Osteocyte (in vitro differentiated cells): ENCODE measurements at regions not wholly inside any gene's neighbourhood (a gene's known extent, or its start where the extent isn't known, plus 50 kb on each side); places are given as distances from the start of the nearest gene placed in this dataset.

Experiments used
- DNase-seq: peaks from one replicate; pipeline ENCODE4 v3.0.0; 2021; ENCODE audit warnings: mixed read lengths; ENCODE audit not compliant: unreplicated experiment; ENCODE audit errors: extremely low spot score
- H3K27ac Mint-ChIP-seq: one replicate; pipeline ENCODE4 v1.8.0; 2021; ENCODE audit warnings: mild to moderate bottlenecking, mixed read lengths; ENCODE audit not compliant: unreplicated experiment
- H3K27me3 Mint-ChIP-seq: one replicate; pipeline ENCODE4 v1.8.0; 2021; ENCODE audit warnings: mixed read lengths; ENCODE audit not compliant: unreplicated experiment
- H3K36me3 Mint-ChIP-seq: one replicate; pipeline ENCODE4 v1.8.0; 2021; ENCODE audit warnings: mixed read lengths; ENCODE audit not compliant: unreplicated experiment
- H3K4me1 Mint-ChIP-seq: one replicate; pipeline ENCODE4 v1.8.0; 2021; ENCODE audit warnings: mixed read lengths; ENCODE audit not compliant: unreplicated experiment
- H3K4me3 Mint-ChIP-seq: one replicate; pipeline ENCODE4 v1.8.0; 2021; ENCODE audit warnings: mild to moderate bottlenecking, moderate library complexity, mixed read lengths; ENCODE audit not compliant: unreplicated experiment
- H3K9me3 Mint-ChIP-seq: one replicate; pipeline ENCODE4 v1.8.0; 2021; ENCODE audit warnings: mixed read lengths; ENCODE audit not compliant: unreplicated experiment
- CTCF ChIP-seq: fragments of 200-600 bp; sonication (generic); IDR thresholded peaks from 2 replicates; pipeline ENCODE4 v1.5.0; 2021; ENCODE audit warnings: antibody characterized with exemption, mild to moderate bottlenecking, moderate library complexity

GRCh38 chr9:6133346-6134063, 82.1 kb upstream of the IL33 start:
- no peak for TF ChIP-seq CTCF
- Mint-ChIP-seq H3K36me3 (no peaks in the 10 kb centered on the region), H3K27me3 (peaks cover 7% of the 10 kb centered on the region), H3K9me3 (no peaks in the 10 kb centered on the region), H3K27ac (no peak overlapping the region), H3K4me1 (no peaks in the 10 kb centered on the region), H3K4me3 (no peak overlapping the region)
- DNase-seq = no peak

- Mint-ChIP-seq H3K36me3 (no peaks in the 10 kb centered on the region), H3K27ac (no peak overlapping the region), H3K27me3 (peaks cover 7% of the 10 kb centered on the region), H3K9me3 (no peaks in the 10 kb centered on the region), H3K4me3 (no peak overlapping the region), H3K4me1 (no peaks in the 10 kb centered on the region)
- TF ChIP-seq CTCF = no peak
- no peak for DNase-seq
Observed at GRCh38 chr9:6132650-6133049, 83.0 kb upstream of the IL33 start.

- DNase-seq = no peak
- peaks cover 17% of the 10 kb centered on the region for H3K27me3 Mint-ChIP-seq
- no peak for TF ChIP-seq CTCF
- no peaks in the 10 kb centered on the region for H3K9me3 Mint-ChIP-seq
- H3K4me3 Mint-ChIP-seq = no peak overlapping the region
- no peaks in the 10 kb centered on the region for H3K4me1 Mint-ChIP-seq
- no peak overlapping the region for H3K27ac Mint-ChIP-seq
- no peaks in the 10 kb centered on the region for H3K36me3 Mint-ChIP-seq
Observed at GRCh38 chr9:6128030-6128429, 87.6 kb upstream of the IL33 start.

DNA sequence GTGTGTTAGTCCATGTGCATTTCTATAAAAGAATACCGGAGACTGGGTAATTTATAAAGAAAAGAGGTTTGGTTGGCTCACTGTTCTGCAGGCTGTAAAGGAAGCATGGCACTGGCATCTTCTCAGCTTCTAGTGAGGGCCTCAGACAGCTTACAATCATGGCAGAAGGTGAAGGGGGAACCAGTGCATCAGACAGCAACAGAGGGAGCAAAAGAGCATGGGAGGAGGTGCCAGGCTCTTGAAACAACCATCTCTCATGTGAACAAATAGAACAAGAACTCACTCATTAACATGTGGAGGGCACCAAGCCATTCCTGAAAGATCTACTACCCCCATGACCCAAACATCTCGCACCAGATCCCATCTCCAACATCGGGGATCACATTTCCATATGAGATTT, 89.2 kb upstream of the IL33 start:
- DNase-seq = no peak
- no peaks in the 10 kb centered on the region for H3K36me3 Mint-ChIP-seq
- H3K27ac Mint-ChIP-seq = no peak overlapping the region
- TF ChIP-seq CTCF = no peak
- H3K9me3 Mint-ChIP-seq = no peaks in the 10 kb centered on the region
- peaks cover 14% of the 10 kb centered on the region for H3K27me3 Mint-ChIP-seq
- H3K4me1 Mint-ChIP-seq = no peaks in the 10 kb centered on the region
- no peak overlapping the region for H3K4me3 Mint-ChIP-seq

GRCh38 chr9:6123416-6123815, 92.2 kb upstream of the IL33 start:
- Mint-ChIP-seq H3K4me1 (no peaks in the 10 kb centered on the region), H3K4me3 (no peak overlapping the region)
- TF ChIP-seq CTCF = no peak

More at GRCh38 chr9:6123416-6123815, 92.2 kb upstream of the IL33 start:
- H3K36me3 Mint-ChIP-seq = no peaks in the 10 kb centered on the region
- H3K9me3 Mint-ChIP-seq = no peaks in the 10 kb centered on the region
- peaks cover 14% of the 10 kb centered on the region for H3K27me3 Mint-ChIP-seq
- no peak overlapping the region for H3K27ac Mint-ChIP-seq
- DNase-seq = no peak
